ENCODE measurements at regions not wholly inside any gene's neighbourhood (a gene's known extent, or its start where the extent isn't known, plus 50 kb on each side); places are given as distances from the start of the nearest gene placed in this dataset.

GRCh38 chr13:57224414-57224813 lies 57.4 kb downstream of the PRR20E start:
- no peak for DNase-seq

GRCh38 chr13:57250472-57250871 lies 83.5 kb downstream of the PRR20E start:
- no peak for DNase-seq

GRCh38 chr13:57253551-57253950 lies 86.6 kb downstream of the PRR20E start:
- no peak for DNase-seq

- no peak for DNase-seq
Observed at GRCh38 chr13:57264965-57265364, 98.0 kb downstream of the PRR20E start.

- no peak for DNase-seq
Observed at GRCh38 chr13:57270493-57270892, 103.5 kb downstream of the PRR20E start.

- DNase-seq: no peak
Observed at GRCh38 chr13:57286511-57287098, 119.6 kb downstream of the PRR20E start.

GRCh38 chr13:57302604-57303003 lies 135.6 kb downstream of the PRR20E start:
- DNase-seq: no peak

- DNase-seq: no peak
Observed at GRCh38 chr13:57311009-57311586, 144.1 kb downstream of the PRR20E start.

- DNase-seq: peak in 1 of 2 donors; percentile 7
Observed at GRCh38 chr13:57314897-57315520, 148.0 kb downstream of the PRR20E start.

- DNase-seq: no peak
Observed at GRCh38 chr13:57326532-57326931, 159.5 kb downstream of the PRR20E start.

- no peak for DNase-seq
Observed at GRCh38 chr13:57340878-57341277, 173.9 kb downstream of the PRR20E start.

- DNase-seq: no peak
Observed at GRCh38 chr13:57345526-57345925, 178.5 kb downstream of the PRR20E start.

- no peak for DNase-seq
Observed at GRCh38 chr13:57346786-57347185, 179.8 kb downstream of the PRR20E start.

GRCh38 chr13:57352114-57352513 lies 185.1 kb downstream of the PRR20E start:
- no peak for DNase-seq

GRCh38 chr13:57353831-57354230 lies 186.8 kb downstream of the PRR20E start:
- no peak for DNase-seq

- no peak for DNase-seq
Observed at GRCh38 chr13:57375876-57376275, 208.9 kb downstream of the PRR20E start.

GRCh38 chr13:57408312-57408711 lies 223.2 kb upstream of the PCDH17 start:
- no peak for DNase-seq

- peak; percentile 59 to 73 for DNase-seq
Observed at GRCh38 chr13:57409121-57409520, 222.4 kb upstream of the PCDH17 start.

- no peak for DNase-seq
Observed at GRCh38 chr13:57409656-57410055, 221.9 kb upstream of the PCDH17 start.

GRCh38 chr13:57418067-57418677 lies 213.4 kb upstream of the PCDH17 start:
- no peak for DNase-seq

GRCh38 chr13:57424379-57424778 lies 207.2 kb upstream of the PCDH17 start:
- no peak for DNase-seq

GRCh38 chr13:57425531-57425930 lies 206.0 kb upstream of the PCDH17 start:
- no peak for DNase-seq

GRCh38 chr13:57437587-57437986 lies 194.0 kb upstream of the PCDH17 start:
- no peak for DNase-seq

GRCh38 chr13:57438072-57438471 lies 193.5 kb upstream of the PCDH17 start:
- DNase-seq: no peak
